GM19372 (cell line): ENCODE measurements at regions not wholly inside any gene's neighbourhood (a gene's known extent, or its start where the extent isn't known, plus 50 kb on each side); places are given as distances from the start of the nearest gene placed in this dataset.
"Not testable (repeated sequence)": the region's sequence is repeated elsewhere in the genome, so short reads cannot be mapped to it uniquely, and the experiment has no call there.

Source experiments
- ATAC-seq: cut with Tn5 transposase; IDR thresholded peaks from one replicate; pipeline ENCODE4 v1.9.1; 2021; ENCODE audit warnings: mild to moderate bottlenecking, low read depth, moderate library complexity; ENCODE audit not compliant: unreplicated experiment

DNA sequence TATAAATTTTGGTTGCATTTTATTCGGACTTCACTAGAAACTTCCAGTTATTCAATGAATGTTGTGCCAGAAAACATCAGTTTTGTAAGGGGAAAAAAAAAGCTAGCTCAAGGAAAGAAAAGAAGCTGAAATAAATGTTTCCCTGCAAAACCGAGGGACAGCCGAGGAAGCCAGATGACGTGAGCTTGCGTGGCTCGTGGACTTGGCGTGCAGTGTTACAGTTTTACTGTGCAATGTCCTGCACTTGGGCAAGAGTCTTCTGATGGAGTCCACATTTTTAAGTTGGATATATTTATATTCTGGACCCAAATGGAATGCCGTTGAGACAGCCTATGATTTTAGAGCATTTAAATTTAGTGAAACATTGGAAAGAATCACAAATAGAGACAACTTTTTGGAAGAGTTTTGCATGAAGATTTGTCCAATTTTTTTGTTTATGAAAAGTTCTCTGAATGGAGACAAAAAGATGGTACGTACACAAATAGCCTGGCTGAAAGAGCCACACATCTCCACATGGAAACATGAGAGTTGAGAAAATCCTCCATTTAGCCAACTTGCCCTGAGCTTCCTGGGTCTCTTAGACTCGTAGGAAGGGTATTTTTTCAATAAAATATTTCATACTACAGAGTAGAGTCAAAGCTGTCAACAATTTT lies 210.5 kb downstream of the BANP start:
- ATAC-seq = not testable (repeated sequence)

DNA sequence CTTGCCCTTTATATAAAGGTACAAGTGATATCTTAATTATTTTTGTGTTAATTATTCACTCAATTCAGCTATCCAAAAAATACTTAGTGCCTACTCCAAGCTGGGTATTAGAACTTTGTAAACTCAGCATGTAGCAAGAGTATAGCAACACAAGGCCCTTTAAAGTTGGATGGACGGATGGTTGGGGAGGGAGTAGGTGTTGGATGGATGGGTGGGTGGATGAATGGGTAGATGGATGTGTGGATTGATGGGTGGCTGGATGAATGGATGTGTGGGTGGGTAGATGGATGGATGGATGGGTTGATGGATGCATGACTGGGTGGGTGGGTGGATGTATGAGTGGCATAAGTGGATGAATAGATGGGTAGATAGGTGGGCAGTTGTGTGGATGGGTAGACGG lies 211.5 kb downstream of the BANP start:
- not testable (repeated sequence) for ATAC-seq

DNA sequence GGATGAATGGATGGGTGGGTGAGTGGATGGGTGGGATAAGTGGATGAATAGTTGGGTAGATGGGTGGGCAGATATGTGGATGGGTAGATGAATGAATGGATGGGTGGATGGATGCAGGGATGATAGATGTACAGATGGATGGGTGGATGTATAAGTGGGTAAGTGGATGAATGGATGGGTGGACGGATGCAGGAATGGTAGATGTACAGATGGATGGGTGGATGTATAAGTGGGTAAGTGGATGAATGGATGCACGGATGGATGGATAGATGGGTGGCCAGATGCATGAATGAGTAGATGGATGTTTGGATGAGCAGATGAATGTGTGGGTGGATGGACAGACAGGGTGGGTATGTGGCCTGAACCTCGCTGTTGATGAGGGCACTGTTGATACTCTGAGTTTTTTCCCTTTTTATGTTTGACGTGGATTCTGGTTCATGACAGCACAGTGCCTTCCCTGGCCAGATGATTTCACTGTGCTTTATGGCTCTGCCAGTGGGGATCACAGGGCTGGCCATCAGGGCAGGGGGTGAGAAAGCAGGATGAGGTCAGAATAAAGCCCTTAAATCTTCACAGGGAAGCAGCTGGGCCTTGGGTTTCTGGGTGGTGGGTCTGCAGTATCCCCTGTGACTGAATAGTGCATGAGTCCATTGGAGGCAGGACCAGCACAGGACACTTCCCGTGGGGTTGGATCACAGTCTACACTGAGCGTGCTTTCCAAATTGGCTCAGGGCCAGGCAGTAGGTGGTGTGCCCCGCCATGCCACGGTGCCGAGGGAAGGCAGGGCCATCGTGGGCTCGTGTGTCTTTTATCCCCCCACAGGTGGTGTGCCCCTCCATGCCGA lies 213.2 kb downstream of the BANP start:
- ATAC-seq = not testable (repeated sequence)

DNA sequence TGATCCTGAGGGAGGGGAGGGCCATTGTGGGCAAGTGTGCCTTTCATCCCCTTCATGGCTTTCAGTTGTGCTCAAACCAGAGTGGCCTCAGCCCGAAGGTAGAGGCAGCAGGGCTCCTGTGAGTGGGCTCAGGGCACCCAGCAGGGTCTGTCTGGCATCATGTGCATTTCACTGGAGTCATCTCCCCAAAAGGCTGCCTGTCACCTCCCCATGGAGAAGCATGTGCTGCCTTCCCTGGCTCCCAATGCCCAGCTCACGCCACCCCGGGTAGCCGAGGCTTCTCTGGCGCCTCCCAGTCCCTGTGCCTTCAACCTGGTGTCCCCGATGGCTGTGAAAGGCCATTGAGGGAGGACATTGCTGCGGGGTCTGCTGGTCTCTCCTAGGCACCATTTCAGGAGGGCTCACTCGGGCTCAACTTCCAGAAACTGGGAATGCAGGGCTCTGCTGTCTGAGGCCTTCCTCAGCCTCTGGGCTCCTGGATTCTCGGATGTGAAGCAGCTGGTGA lies 213.9 kb downstream of the BANP start:
- not testable (repeated sequence) for ATAC-seq

DNA sequence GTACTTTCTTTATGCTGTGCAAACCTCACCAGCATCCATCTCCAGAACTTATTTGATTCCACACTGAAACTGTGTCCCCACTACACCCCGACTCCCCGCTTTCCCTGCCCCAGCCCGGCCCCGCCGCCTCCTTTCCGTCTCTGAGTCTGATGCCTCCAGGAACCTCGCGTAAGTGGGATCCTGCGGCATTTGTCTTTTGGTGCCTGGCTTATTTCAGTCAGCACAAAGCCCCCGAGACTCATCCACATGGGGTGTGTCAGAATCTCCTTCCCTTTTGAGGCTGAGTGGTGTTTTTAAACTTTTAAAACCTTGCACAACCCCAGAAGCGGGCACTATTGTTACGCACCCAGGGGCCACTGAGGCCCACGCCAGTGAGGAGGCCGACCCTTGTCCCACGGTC lies 214.4 kb downstream of the BANP start:
- ATAC-seq = not testable (repeated sequence)

DNA sequence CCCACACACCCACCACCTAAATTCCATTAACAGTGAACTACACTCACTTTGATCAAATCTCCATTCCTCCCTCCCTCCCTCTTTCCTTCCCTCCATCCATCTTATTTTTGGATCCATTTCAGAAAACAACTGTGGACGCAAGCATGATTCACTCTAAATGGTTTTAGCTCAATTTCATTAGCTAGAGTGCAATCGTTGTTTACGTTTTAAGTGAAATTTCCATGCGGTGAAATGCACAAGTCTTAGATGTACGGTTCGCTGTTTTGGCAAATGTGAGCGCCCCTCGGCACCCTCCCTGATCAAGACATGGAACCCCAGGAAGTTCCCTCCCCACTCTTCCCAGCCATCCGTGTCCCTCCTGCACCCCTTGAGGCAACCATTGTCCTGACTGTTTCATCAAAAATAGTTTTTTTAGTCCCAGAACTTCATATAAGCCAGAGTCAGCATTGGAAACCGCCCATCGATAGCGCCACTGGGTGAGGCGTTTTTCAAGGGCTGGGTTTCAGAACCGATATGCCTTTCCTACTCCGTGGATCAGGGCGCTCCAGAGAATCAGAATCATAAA lies 215.1 kb downstream of the BANP start:
- ATAC-seq = not testable (repeated sequence)

DNA sequence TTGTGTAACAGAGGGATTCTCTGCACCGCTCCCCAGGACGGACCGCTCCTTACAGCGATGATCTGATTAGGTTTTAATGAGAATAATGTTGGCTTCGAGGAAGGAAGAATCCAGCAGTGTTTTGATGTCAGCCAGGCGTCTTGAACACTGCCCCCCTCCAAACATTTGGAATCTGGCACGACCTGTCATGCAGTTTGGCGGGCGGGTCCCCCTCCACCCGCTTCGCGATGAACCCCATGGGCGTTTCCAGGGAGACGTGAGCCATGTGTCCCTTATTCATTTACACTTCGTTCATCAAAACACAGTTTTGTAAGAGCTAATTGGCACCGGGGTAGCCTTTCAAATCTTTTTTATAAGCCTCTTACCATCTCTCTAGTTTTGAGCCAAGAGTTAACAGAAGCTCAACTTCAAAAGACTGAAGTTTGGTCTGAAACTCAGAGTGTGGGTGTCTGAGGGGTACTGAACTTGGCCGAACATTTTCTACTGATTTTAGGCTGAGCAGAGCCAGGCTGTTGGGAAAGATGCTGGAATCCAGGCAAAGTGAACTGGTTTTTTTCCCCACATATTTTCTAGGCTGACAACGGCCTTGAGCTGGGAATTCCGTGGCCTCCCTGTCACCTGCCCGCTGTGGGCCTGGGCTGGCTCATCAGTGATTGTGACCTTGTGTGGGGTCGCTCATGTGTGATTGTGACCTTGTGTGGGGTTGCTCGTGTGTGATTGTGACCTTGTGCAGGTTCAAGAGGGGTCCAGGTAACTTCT lies 214.8 kb upstream of the ZNF469 start:
- ATAC-seq = not testable (repeated sequence)

DNA sequence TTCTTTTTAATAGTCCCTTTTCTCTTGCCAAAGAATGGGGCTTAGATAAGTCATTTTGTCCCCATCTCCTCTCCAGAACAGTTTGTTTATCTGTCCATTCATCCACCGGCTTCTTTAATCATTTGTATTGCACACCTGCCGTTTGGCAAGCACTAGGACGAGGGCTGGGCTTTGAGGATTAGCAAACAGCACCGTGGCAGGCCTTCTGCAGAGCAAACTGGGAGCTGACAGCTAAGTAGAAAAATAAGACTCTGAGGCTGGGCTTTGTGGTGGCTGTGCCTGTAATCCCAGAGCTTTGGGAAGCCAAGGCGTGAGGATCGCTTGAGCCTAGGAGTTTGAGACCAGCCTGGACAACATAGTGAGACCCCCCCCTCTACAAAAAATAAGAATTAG lies 214.2 kb upstream of the ZNF469 start:
- ATAC-seq = not testable (repeated sequence)

DNA sequence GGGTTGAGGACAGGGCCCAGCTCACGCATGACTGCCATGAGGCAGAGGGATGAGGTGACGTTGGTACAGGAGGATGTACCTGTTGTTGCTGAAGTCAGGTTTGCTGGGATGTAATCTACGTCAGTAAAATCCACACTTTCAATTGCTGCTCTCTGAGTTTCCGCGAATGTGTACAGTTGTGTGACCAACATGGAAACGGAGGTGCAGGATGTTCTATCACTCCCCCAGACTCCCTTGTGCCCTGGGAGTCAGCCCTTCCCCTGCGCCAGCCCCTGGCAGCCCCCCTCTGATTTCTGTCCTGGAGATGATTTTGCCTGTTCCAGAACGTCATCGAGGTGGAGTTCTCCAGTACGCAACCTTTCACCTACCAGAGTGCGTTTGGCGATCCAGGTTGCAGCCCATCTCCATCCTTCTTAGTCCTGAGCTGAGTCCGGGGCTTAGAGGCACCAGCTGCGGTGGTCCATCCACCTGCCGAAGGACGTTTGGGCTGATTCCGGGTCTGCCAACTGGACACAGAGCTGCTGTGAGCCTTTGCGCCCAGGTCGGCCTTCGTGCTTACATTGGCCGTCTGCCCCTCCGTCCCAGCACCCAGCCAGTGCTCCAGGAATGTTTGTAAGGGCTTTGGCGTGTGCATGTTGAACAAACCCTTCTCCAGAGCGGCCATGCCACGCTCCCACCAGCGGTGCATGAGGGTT lies 213.5 kb upstream of the ZNF469 start:
- not testable (repeated sequence) for ATAC-seq

DNA sequence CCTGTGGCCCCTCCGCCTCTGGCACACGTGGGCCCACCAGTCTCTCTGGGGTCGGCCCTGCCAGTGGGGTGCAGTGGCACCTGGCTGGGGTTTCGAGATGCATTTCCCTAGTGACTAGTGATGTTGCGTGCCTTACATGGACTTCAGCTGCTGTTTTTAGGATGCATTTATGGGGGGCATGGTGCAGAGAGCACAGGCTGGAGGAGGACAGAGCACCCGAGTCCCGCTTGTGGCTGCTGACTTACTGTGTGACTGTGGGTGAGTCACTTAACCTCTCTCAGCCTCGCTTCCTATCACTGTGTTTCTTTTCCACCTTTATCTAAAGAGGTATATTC lies 213.0 kb upstream of the ZNF469 start:
- not testable (repeated sequence) for ATAC-seq

DNA sequence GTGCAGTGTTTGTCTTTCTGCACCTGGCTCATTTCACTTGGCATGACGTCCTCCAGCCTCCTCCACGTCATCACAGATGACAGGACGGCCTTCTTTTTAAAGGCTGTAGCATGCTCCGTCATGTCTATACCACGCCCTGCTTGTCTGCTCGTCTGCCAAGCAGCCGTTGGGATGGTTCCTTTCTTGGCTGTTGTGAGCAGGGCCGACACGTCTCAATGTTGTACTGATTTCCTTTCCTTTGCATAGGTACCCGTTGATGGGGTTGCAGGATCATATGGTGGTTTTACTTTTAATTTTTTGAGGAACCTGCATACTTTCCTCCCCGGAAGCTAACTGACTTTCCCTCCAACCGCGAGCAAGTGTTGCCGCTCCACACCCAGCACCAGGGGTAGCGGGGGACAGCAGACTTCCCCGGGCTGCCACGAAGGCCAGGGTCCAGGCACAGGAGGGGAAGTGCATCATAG lies 212.2 kb upstream of the ZNF469 start:
- no peak for ATAC-seq

DNA sequence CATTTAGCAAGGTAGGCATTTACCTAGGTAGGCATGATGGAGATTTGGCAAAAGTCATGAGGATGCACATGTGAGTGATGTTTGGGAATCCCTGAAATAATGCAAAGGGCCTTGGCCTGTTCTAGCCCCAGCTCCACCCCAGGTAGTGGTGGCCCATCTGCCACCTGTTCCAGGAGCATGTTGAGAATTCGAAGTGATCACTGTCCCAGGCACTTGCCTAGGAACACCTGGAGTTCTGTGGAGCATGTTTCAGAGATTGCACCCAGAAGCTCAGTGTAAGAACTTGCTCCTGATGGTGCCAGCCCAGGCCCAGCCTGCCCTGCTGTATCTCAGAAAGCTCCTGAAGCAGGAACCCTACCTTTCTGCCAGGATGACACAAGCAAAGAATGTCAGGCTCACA lies 211.6 kb upstream of the ZNF469 start:
- ATAC-seq = not testable (repeated sequence)

DNA sequence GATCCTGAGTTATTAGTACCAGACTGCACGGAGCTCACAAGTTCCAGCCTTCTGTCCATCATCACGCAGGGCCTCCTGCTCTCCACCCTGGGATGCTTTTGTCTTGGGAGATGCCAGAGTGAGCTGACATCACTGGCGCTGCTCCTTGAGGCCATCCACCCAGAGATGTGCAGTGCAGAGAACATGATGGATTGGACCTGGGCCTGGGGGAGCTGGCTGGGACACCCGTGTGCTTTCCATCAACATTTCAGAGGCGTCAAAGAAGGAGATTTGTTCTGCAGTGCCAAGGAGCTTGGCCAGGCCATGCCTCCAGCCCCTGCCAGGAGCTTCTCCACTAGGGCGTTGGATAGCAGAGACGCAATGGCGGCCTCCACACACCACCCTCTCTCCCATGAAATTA lies 206.6 kb upstream of the ZNF469 start:
- not testable (repeated sequence) for ATAC-seq

DNA sequence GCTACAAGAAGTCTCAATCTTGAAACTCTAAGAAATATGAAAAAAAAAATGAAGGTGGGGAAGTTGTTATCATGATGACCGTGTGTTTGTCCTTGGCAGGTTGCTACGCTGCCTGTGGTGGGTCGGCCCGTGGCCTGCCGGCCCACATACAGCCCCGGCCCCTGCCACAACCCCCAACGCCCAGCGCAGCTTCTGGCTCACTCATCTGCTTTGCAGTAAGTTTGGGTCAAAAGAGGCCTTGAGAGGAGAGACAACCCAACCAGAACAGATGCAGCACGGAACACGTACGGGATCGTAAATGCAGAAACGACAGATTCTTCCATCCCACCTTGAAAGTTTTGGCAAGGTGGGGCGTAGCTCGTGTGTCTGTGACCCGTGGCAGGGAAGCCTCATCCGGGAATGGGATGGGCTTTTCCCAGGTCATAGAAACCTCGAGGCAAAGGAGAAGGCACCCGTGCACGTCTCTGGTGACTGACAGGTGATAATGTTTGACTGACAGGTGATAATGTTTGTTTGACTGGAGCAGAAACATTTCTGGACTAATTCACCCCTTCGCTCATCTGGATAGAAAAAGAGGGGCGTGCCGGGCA lies 206.1 kb upstream of the ZNF469 start:
- not testable (repeated sequence) for ATAC-seq

DNA sequence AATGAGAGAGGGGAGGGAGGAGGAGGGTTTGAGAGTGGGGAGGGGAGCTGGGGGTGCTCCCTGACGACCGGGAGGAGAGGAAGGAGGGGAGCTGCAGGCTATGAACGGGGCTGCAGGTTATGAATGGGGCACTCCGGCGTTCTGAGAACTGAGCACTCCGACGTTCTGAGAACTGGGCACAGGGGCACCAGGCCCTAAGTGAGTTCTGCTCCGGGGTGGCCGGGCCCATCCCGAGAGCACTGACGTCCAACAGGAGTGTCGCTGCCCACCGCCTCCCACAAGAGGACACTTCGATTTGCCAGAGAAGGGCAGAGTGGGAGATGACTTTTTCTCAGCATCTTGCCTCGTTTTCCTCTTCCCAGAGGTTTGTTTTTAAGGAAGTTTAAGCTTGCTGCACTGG lies 204.5 kb upstream of the ZNF469 start:
- not testable (repeated sequence) for ATAC-seq

DNA sequence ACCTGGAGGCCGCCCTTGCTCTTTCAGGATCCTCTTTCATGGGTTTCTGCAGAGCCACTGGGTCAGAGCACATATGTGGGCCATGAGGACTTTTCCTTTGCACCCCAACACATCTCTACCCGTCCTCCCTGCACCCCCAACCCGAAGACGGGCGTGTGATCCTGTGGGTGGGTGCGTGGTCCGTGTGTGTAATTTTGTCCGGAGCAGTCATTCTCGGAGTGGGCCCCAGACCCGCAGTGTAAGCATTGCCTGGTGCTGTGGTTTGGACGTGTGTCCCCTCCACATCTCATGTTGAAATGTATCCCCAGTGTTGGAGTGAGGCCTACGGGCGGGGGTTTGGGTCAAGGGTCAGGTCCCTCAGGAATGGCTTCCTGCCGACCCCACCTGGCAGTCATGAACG lies 203.9 kb upstream of the ZNF469 start:
- not testable (repeated sequence) for ATAC-seq

DNA sequence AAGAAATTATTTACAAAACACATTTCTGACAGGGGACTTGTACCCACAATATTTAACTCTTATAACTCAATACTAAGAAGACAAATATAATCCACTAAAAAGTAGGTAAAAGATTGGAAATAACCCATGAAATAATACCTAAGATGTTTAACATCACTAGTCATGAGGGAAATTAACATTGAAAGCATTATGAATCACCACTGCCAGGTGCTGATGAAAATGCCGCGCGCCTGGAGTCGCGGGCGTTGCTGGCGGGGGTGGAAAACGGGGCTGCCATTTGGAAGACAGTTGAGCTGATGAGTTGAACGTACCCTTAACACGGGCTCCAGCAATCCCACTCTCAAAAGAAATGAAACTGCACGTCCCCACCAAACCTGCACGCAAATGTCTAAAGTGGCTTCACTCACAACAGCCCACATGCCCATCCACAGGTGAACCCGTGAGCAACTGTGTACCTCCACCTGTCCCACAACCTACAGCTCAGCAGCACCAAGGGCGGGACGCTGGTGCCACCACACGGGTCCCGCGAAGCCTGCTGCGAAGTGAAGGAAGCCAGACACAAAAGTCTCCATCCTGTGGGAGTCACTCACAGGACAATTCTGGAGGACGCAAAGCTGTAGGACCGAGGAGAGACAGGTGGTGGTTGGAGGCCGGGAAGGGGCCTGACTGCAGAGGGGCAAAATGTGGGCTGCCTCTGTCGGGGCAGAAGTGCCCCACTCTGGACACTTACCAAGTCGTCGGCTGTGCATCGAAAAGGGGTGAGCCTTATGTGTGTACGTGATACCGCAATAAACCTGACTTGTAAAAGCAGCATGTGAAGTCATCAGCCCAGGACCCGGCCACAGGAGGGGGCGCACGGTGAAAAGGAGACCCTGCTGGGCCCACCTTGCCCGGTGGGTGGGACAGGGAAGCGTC lies 199.5 kb upstream of the ZNF469 start:
- not testable (repeated sequence) for ATAC-seq

DNA sequence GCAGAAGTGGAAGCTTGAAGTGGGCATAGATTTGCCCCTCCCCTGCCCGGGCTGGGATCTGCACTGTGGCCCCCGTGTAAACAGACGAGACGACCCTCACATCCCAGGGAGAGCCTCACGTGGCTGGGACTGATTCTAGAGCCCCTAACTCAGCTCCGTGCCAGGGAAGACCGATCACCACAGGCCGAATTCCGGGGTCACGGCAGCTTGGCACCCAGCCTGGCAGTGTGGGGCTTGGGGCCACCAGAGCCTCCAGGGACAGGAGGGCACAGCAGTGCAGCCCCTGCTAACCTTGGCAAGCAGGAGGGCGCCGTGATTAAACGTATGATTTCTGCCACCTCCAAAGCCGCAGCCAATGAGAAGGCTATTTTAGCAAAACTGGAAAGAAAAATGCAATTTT lies 198.7 kb upstream of the ZNF469 start:
- ATAC-seq = not testable (repeated sequence)
